ENCODE measurements at regions not wholly inside any gene's neighbourhood (a gene's known extent, or its start where the extent isn't known, plus 50 kb on each side); places are given as distances from the start of the nearest gene placed in this dataset.

- ATAC-seq (no peak), DNase-seq (no peak)
- H3K27ac ChIP-seq (ENCODE audit: low read length): no peak overlapping the region
- no peaks in the 10 kb centered on the region for H3K27me3 ChIP-seq (ENCODE audit: control insufficient read depth, insufficient read depth, low read length)
- no peaks in the 10 kb centered on the region for H3K4me1 ChIP-seq (ENCODE audit: control insufficient read depth, insufficient read depth, low read length)
- no peak overlapping the region for H3K4me3 ChIP-seq (ENCODE audit: low read length)
- H3K36me3 ChIP-seq (ENCODE audit: control insufficient read depth, insufficient read depth, low read length): no peaks in the 10 kb centered on the region
- Mint-ChIP-seq H3K36me3 (no peaks in the 10 kb centered on the region), H3K4me3 (no peak overlapping the region), H3K27me3 (ENCODE audit: low read depth in 2 of 2) (peaks cover 3 to 6% of the 10 kb centered on the region in 2 donors), H3K4me1 (no peaks in the 10 kb centered on the region), H3K9me3 (peaks cover 0 to 3% of the 10 kb centered on the region in 2 donors), H3K27ac (no peak overlapping the region)
- intact Hi-C loops (cut with micrococcal nuclease): no loop called here
- no peak for TF ChIP-seq CTCF (IDR thresholded peaks at IDR 0.05)
- no peaks in the 10 kb centered on the region for H3K9me3 ChIP-seq (ENCODE audit: control insufficient read depth, insufficient read depth, low read length)
- WGBS (ENCODE audit: insufficient coverage): 61% methylated on average over 2 of the region's 2 CpGs
These were observed 120.2 kb downstream of the RAB11FIP2 start for GRCh38 chr10:117926491-117926890.

- Histone ChIP-seq H3K36me3 (ENCODE audit: control insufficient read depth, insufficient read depth, low read length) (no peaks in the 10 kb centered on the region), H3K27me3 (ENCODE audit: control insufficient read depth, insufficient read depth, low read length) (no peaks in the 10 kb centered on the region), H3K27ac (ENCODE audit: low read length) (no peak overlapping the region), H3K9me3 (ENCODE audit: control insufficient read depth, insufficient read depth, low read length) (no peaks in the 10 kb centered on the region), H3K4me3 (ENCODE audit: low read length) (no peak overlapping the region), H3K4me1 (ENCODE audit: control insufficient read depth, insufficient read depth, low read length) (no peaks in the 10 kb centered on the region)
- peaks cover 3 to 6% of the 10 kb centered on the region in 2 donors for H3K27me3 Mint-ChIP-seq (ENCODE audit: low read depth in 2 of 2)
- H3K27ac Mint-ChIP-seq: no peak overlapping the region
- H3K4me3 Mint-ChIP-seq: no peak overlapping the region
- H3K4me1 Mint-ChIP-seq: no peaks in the 10 kb centered on the region
- no peak for DNase-seq
- no peaks in the 10 kb centered on the region for H3K36me3 Mint-ChIP-seq
- peaks cover 0 to 3% of the 10 kb centered on the region in 2 donors for H3K9me3 Mint-ChIP-seq
- TF ChIP-seq CTCF (IDR thresholded peaks at IDR 0.05): no peak
- WGBS (ENCODE audit: insufficient coverage): 25% methylated on average over 1 of the region's 1 CpG
- intact Hi-C loops (cut with micrococcal nuclease): no loop called here
- ATAC-seq: no peak
These were observed 119.4 kb downstream of the RAB11FIP2 start for GRCh38 chr10:117927332-117927731.

DNA sequence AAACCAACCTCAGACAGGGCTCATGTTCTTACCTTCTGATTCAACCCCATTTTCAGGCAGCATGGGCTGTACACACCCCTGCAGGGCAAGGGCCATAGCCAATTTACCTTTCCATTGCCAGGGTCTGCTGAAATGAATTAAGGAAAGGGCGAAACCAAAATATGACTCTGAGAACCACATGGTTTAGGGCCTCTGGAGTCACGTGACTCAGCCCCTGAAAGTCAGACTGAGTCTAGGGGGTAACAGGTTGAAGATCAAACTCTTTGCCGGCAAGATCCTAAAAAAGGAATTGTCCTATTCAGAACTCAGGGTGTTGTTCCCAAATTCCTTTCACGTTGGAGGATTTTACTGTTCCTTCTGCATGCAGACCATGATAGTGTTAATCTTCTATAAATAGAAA lies 118.9 kb downstream of the RAB11FIP2 start:
- Histone ChIP-seq H3K27ac (ENCODE audit: low read length) (no peak overlapping the region), H3K36me3 (ENCODE audit: control insufficient read depth, insufficient read depth, low read length) (no peaks in the 10 kb centered on the region), H3K4me3 (ENCODE audit: low read length) (no peak overlapping the region), H3K27me3 (ENCODE audit: control insufficient read depth, insufficient read depth, low read length) (no peaks in the 10 kb centered on the region), H3K9me3 (ENCODE audit: control insufficient read depth, insufficient read depth, low read length) (no peaks in the 10 kb centered on the region), H3K4me1 (ENCODE audit: control insufficient read depth, insufficient read depth, low read length) (no peaks in the 10 kb centered on the region)
- H3K9me3 Mint-ChIP-seq: peaks cover 0 to 3% of the 10 kb centered on the region in 2 donors
- intact Hi-C loops (cut with micrococcal nuclease): no loop called here
- DNase-seq: no peak
- no peaks in the 10 kb centered on the region for H3K4me1 Mint-ChIP-seq
- peaks cover 3 to 6% of the 10 kb centered on the region in 2 donors for H3K27me3 Mint-ChIP-seq (ENCODE audit: low read depth in 2 of 2)
- ATAC-seq: no peak
- WGBS (ENCODE audit: insufficient coverage): 83% methylated on average over 4 of the region's 4 CpGs
- no peaks in the 10 kb centered on the region for H3K36me3 Mint-ChIP-seq
- TF ChIP-seq CTCF (IDR thresholded peaks at IDR 0.05): no peak
- H3K4me3 Mint-ChIP-seq: no peak overlapping the region
- H3K27ac Mint-ChIP-seq: no peak overlapping the region

DNA sequence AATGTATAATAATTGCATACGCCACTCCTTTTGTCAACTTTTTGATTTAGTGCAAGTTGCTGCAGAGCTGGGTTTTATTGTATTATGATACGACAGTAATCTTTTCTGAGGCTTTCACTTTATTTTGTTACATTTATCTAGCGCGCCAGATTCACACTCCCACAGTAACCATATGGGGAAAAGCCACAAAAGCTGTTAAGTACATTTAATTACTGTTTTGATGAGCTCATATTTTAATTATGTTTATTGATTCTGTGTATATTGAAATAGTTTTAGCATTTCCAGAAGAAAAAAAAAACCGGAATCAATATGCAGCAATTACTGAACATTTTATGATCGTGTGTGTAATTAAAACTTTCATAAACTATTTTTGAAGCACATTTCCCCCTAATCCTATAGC lies 118.5 kb downstream of the RAB11FIP2 start:
- DNase-seq (no peak), ATAC-seq (no peak)
- peaks cover 3 to 6% of the 10 kb centered on the region in 2 donors for H3K27me3 Mint-ChIP-seq (ENCODE audit: low read depth in 2 of 2)
- H3K4me3 ChIP-seq (ENCODE audit: low read length): no peak overlapping the region
- H3K9me3 Mint-ChIP-seq: peaks cover 0 to 3% of the 10 kb centered on the region in 2 donors
- H3K9me3 ChIP-seq (ENCODE audit: control insufficient read depth, insufficient read depth, low read length): no peaks in the 10 kb centered on the region
- H3K36me3 ChIP-seq (ENCODE audit: control insufficient read depth, insufficient read depth, low read length): no peaks in the 10 kb centered on the region
- no peaks in the 10 kb centered on the region for H3K36me3 Mint-ChIP-seq
- no peak overlapping the region for H3K4me3 Mint-ChIP-seq
- intact Hi-C loops (cut with micrococcal nuclease): no loop called here
- H3K4me1 ChIP-seq (ENCODE audit: control insufficient read depth, insufficient read depth, low read length): no peaks in the 10 kb centered on the region
- H3K27ac Mint-ChIP-seq: no peak overlapping the region
- H3K4me1 Mint-ChIP-seq: no peaks in the 10 kb centered on the region
- H3K27me3 ChIP-seq (ENCODE audit: control insufficient read depth, insufficient read depth, low read length): no peaks in the 10 kb centered on the region
- no peak for TF ChIP-seq CTCF (IDR thresholded peaks at IDR 0.05)
- no peak overlapping the region for H3K27ac ChIP-seq (ENCODE audit: low read length)
- WGBS (ENCODE audit: insufficient coverage): 100% methylated on average over 2 of the region's 6 CpGs

All from natural killer cell (primary cell).